Adrenal gland (tissue), 9 donors: ENCODE measurements at regions not wholly inside any gene's neighbourhood (a gene's known extent, or its start where the extent isn't known, plus 50 kb on each side); places are given as distances from the start of the nearest gene placed in this dataset.

Experiments
- DNase-seq, 7 donors: peaks; one replicate each; pipeline ENCODE4 v3.0.0-alpha.2; 2019 to 2020
- H3K27ac ChIP-seq, 5 donors: fragments of 200-600 bp; sonication (generic) in 4 of 5; 1 replicate in 3 of 5; 2 replicates in 2 of 5; pipeline versions ENCODE4 v1.5.1 to v1.8.0; 2016 to 2020; ENCODE audit warnings: mild to moderate bottlenecking in 1 of 5
- H3K27me3 ChIP-seq: fragments of 200-600 bp; 2 replicates; pipeline ENCODE4 v1.8.0; 2021
- H3K36me3 ChIP-seq, 2 donors: fragments of 200-600 bp; replicated peaks in 1 of 2; 1 replicate in 1 of 2; 2 replicates in 1 of 2; pipeline versions ENCODE4 v1.5.1 to v1.8.0; 2018 to 2022
- H3K4me1 ChIP-seq, 2 donors: fragments of 200-600 bp; replicated peaks in 1 of 2; 1 replicate in 1 of 2; 2 replicates in 1 of 2; pipeline versions ENCODE4 v1.5.1 to v1.8.0; 2018 to 2021
- H3K4me3 ChIP-seq, 4 donors: fragments of 200-600 bp; sonication (generic) in 3 of 4; one replicate each; pipeline ENCODE4 v1.5.1; 2016 to 2018
- H3K9me3 ChIP-seq, 3 donors: fragments of 200-600 bp; sonication (generic) in 1 of 3; replicated peaks in 1 of 3; 1 replicate in 2 of 3; 2 replicates in 1 of 3; pipeline versions ENCODE4 v1.5.1 to v1.8.0; 2016 to 2021
- CTCF ChIP-seq, 6 experiments: fragments of 450-650 bp in 4 of 6; fragments of 200-600 bp in 2 of 6; sonication (generic) in 1 of 6; IDR thresholded peaks; 1 replicate in 5 of 6; 2 replicates in 1 of 6; pipeline versions ENCODE4 v1.5.1 to v1.8.0; 2016 to 2021; ENCODE audit warnings: antibody characterized with exemption in 6 of 6, mild to moderate bottlenecking in 2 of 6, moderate library complexity in 1 of 6
- POLR2A ChIP-seq, 2 donors: fragments of 450-650 bp; IDR thresholded peaks; one replicate each; pipeline ENCODE4 v1.6.1; 2017; ENCODE audit warnings: antibody characterized with exemption in 2 of 2, mild to moderate bottlenecking in 2 of 2, moderate library complexity in 1 of 2
- WGBS, 4 donors: extraction: QIAGEN DNeasy Blood & Tissue Kit in 2 of 4; methylation state at CpG; one replicate each; pipeline versions ENCODE4 v1.1.5 to v1.1.7; 2013 to 2017; 5-methylcytosine and 5-hydroxymethylcytosine counted together
- intact Hi-C, 2 donors: fragments of 100-400 bp; cut with DNase I; formaldehyde crosslinking; loops; one replicate each; pipeline versions ENCODE4 v1.14.1 to v1.15.0; 2022 to 2023
- donor health status: healthy with polysubstance abuse.
- donor health status: Bipolar disorder and iron deficiency.
- donor health status: DM: yes; HTN: yes; CAD: no.
- donor health status: DM: no; HTN: no; CAD: no.
- donor health status: DM: no; HTN: no; CAD: no.

- no peak overlapping the region for H3K27ac ChIP-seq
- no peaks in the 10 kb centered on the region for H3K4me1 ChIP-seq
- no peak for DNase-seq
- H3K9me3 ChIP-seq = no peaks in the 10 kb centered on the region
- no peaks in the 10 kb centered on the region for H3K36me3 ChIP-seq
- intact Hi-C loops = no loop called here
- no peak overlapping the region for H3K4me3 ChIP-seq
- TF ChIP-seq CTCF (IDR thresholded peaks at IDR 0.05) (no peak), POLR2A (IDR thresholded peaks at IDR 0.05) (no peak)
- H3K27me3 ChIP-seq = no peaks in the 10 kb centered on the region
- 91 to 100% (median 99%) methylated on average over 3 of the region's 3 CpGs for WGBS, 4 donors
These were observed 261.0 kb downstream of the SHQ1 start for GRCh38 chr3:72587282-72587681.

GRCh38 chr3:72586694-72587093 lies 261.6 kb downstream of the SHQ1 start:
- Histone ChIP-seq H3K27me3 (no peaks in the 10 kb centered on the region), H3K36me3 (no peaks in the 10 kb centered on the region), H3K9me3 (no peaks in the 10 kb centered on the region), H3K27ac (no peak overlapping the region), H3K4me1 (no peaks in the 10 kb centered on the region), H3K4me3 (no peak overlapping the region)
- intact Hi-C loops = no loop called here
- TF ChIP-seq POLR2A (IDR thresholded peaks at IDR 0.05) (no peak), CTCF (IDR thresholded peaks at IDR 0.05) (no peak)
- 92 to 100% (median 93%) methylated on average over 3 to 7 of the region's 7 CpGs for WGBS, 4 donors
- DNase-seq = no peak

- intact Hi-C loops = no loop called here
- WGBS, 4 donors = 80 to 89% (median 83%) methylated on average over 4 of the region's 4 CpGs
- Histone ChIP-seq H3K4me3 (no peak overlapping the region), H3K27me3 (no peaks in the 10 kb centered on the region), H3K36me3 (no peaks in the 10 kb centered on the region), H3K27ac (no peak overlapping the region), H3K9me3 (no peaks in the 10 kb centered on the region), H3K4me1 (no peaks in the 10 kb centered on the region)
- no peak for DNase-seq
- TF ChIP-seq POLR2A (IDR thresholded peaks at IDR 0.05) (no peak), CTCF (IDR thresholded peaks at IDR 0.05) (no peak)
These were observed 262.3 kb downstream of the SHQ1 start for GRCh38 chr3:72585966-72586365.

DNA sequence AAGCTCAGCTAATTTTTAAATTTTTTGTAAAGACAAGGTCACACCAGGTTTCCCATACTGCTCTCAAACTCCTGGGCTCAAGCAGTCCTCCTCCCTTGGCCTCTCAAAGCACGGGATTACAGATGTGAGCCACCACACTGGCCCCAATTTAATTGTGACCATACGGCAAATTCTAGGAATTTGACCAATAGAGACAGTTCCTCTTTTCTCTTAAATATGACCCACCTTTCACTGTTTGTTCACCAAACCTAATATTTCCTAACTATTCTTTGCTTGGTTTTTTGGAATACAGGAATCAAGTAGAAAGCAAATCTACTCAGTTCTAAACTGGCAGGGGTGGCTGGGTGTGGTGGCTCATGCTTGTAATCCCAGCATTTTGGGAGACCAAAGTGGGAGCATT lies 264.0 kb downstream of the SHQ1 start:
- TF ChIP-seq POLR2A (IDR thresholded peaks at IDR 0.05) (no peak), CTCF (IDR thresholded peaks at IDR 0.05) (no peak)
- Histone ChIP-seq H3K27me3 (no peaks in the 10 kb centered on the region), H3K4me1 (no peaks in the 10 kb centered on the region), H3K9me3 (no peaks in the 10 kb centered on the region), H3K4me3 (no peak overlapping the region), H3K27ac (no peak overlapping the region), H3K36me3 (no peaks in the 10 kb centered on the region)
- no peak for DNase-seq
- intact Hi-C loops = no loop called here
- WGBS, 4 donors = 83 to 96% (median 88%) methylated on average over 2 of the region's 2 CpGs
